ENCODE measurements at regions not wholly inside any gene's neighbourhood (a gene's known extent, or its start where the extent isn't known, plus 50 kb on each side); places are given as distances from the start of the nearest gene placed in this dataset.

GRCh38 chr4:33226783-33227182, 2506.6 kb downstream of the PCDH7 start:
- ATAC-seq (no peak), DNase-seq (ENCODE audit: low read depth, low spot score) (no peak)
- Histone ChIP-seq H3K27me3 (ENCODE audit: insufficient read depth, low read length) (no peaks in the 10 kb centered on the region), H3K9me2 (ENCODE audit: insufficient read depth) (0 out of 2 replicates have a peak, but pooled peaks cover 6% of the 10 kb centered on the region), H3K36me3 (ENCODE audit: control insufficient read depth in 1 of 2, insufficient read depth in 2 of 2, low read length in 2 of 2) (no peaks in the 10 kb centered on the region), H3K9ac (ENCODE audit: low read length) (no peak overlapping the region), H4K20me1 (ENCODE audit: insufficient read depth) (no peaks in the 10 kb centered on the region), H3K4me3 (replicated peaks in 1 of 2; ENCODE audit: low read depth in 1 of 2, low read length in 2 of 2) (no peak overlapping the region), H3K79me2 (ENCODE audit: insufficient read depth, low read length) (no peaks in the 10 kb centered on the region), H3K4me1 (ENCODE audit: control insufficient read depth in 1 of 2, insufficient read depth in 2 of 2, low read length in 2 of 2) (no peaks in the 10 kb centered on the region), H3K4me2 (ENCODE audit: low read length) (no peak overlapping the region), H2AFZ (ENCODE audit: low read depth, low read length, poor library complexity, severe bottlenecking) (no peak overlapping the region), H3K27ac (ENCODE audit: low read depth, low read length) (no peak overlapping the region), H3K9me3 (ENCODE audit: control insufficient read depth in 1 of 2, insufficient read depth in 1 of 2, low read depth in 1 of 2, low read length in 2 of 2) (no peaks in the 10 kb centered on the region)
- no TSS peak for BruUV-seq (replicated peaks)
- ChIA-PET CTCF (no interaction called here), RAD21 (ENCODE audit: low non-redundant PET in 1 of 2, low total read pairs in 2 of 2, uncharacterized antibody in 2 of 2, unreplicated experiment in 2 of 2) (no interaction called here), POLR2A (no interaction called here)
- intact Hi-C loops (cut with micrococcal nuclease): no loop called here
- no peak for TF ChIP-seq TCF7L2 (IDR thresholded peaks at IDR 0.05; ENCODE audit: borderline replicate concordance, extremely low read depth, insufficient read depth, insufficient read length)
- TF ChIP-seq SP1 (IDR thresholded peaks at IDR 0.05; ENCODE audit: low read depth): no peak
- TF ChIP-seq REST (IDR thresholded peaks at IDR 0.05; ENCODE audit: low read depth): no peak
- no peak for TF ChIP-seq ATF3 (IDR thresholded peaks at IDR 0.05)
- no peak for TF ChIP-seq CEBPB (IDR thresholded peaks at IDR 0.05; ENCODE audit: low read depth)
- TF ChIP-seq POLR2A (IDR thresholded peaks at IDR 0.05; ENCODE audit: borderline replicate concordance, extremely low read depth, insufficient read depth, insufficient read length): no peak
- no peak for TF ChIP-seq SRF (IDR thresholded peaks at IDR 0.05; ENCODE audit: low read depth)
- TF ChIP-seq ELF1 (IDR thresholded peaks at IDR 0.05; ENCODE audit: borderline replicate concordance, low read depth): no peak
- no peak for TF ChIP-seq CTCF (IDR thresholded peaks at IDR 0.05 in 2 of 3, conservative IDR thresholded peaks at IDR 0.05 in 1 of 3; ENCODE audit: borderline replicate concordance in 1 of 3, insufficient read depth in 1 of 3, low read depth in 2 of 3, low read length in 2 of 3)
- no peak for TF ChIP-seq YY1 (IDR thresholded peaks at IDR 0.05; ENCODE audit: extremely low read depth, insufficient replicate concordance, low read depth, low read length)
- TF ChIP-seq EZH2phosphoT487 (IDR thresholded peaks at IDR 0.05; ENCODE audit: borderline replicate concordance): no peak
- no peak for TF ChIP-seq EGR1 (IDR thresholded peaks at IDR 0.05; ENCODE audit: low read depth)
- TF ChIP-seq ZBTB33 (IDR thresholded peaks at IDR 0.05; ENCODE audit: extremely low read depth, insufficient replicate concordance, low read length): no peak
- TF ChIP-seq JUND (IDR thresholded peaks at IDR 0.05): no peak
- TF ChIP-seq ZNF274 (IDR thresholded peaks at IDR 0.05; ENCODE audit: low read depth, low read length): no peak
- TF ChIP-seq FOSL1 (IDR thresholded peaks at IDR 0.05; ENCODE audit: low read depth): no peak
- TF ChIP-seq EZH2 (IDR thresholded peaks at IDR 0.05): no peak
- no peak for TF ChIP-seq RAD21 (IDR thresholded peaks at IDR 0.05; ENCODE audit: low read depth)
- no peak for TF ChIP-seq MAX (IDR thresholded peaks at IDR 0.05)

Measured in HCT116 (cell line).